ENCODE measurements at regions not wholly inside any gene's neighbourhood (a gene's known extent, or its start where the extent isn't known, plus 50 kb on each side); places are given as distances from the start of the nearest gene placed in this dataset.

GRCh38 chr20:63074182-63074581 lies 67.4 kb upstream of the BHLHE23 start:
- POLR2A ChIA-PET = no interaction called here
- CTCF ChIA-PET = interaction anchor here (1.1 to 1.3 kb wide), 2 partner anchors 11 to 12 kb away, joined by 3 to 4 read pairs; no protein-coding TSS in a partner anchor
- no peak for DNase-seq (ENCODE audit: extremely low spot score)
- TF ChIP-seq CTCF (IDR thresholded peaks at IDR 0.05; ENCODE audit: control extremely low read depth, extremely low read depth, low read depth, missing control alignments) = no peak

DNA sequence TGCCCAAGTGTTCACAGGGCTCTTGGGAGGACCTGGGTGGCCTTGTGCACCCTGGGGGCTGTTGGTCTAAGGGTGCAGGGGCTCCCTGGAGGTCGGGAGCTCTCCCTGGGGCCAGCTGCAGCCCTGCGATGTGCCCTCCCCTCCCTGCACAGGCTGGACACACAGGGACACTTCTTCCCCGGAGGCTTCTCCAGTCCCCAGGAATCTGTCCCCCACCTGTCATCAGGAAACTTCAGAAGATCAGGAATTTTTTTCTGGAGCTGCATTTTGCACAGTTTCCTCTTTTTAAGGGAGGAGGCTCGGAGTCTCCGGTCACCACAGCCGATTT lies 66.9 kb upstream of the BHLHE23 start:
- DNase-seq (ENCODE audit: extremely low spot score) = no peak
- CTCF ChIA-PET = interaction anchor here (1.0 to 2.1 kb wide), 4 partner anchors 11 to 21 kb away, joined by 3 to 9 read pairs (median 4); no protein-coding TSS in a partner anchor
- POLR2A ChIA-PET = no interaction called here
- no peak for TF ChIP-seq CTCF (IDR thresholded peaks at IDR 0.05; ENCODE audit: control extremely low read depth, extremely low read depth, low read depth, missing control alignments)

DNA sequence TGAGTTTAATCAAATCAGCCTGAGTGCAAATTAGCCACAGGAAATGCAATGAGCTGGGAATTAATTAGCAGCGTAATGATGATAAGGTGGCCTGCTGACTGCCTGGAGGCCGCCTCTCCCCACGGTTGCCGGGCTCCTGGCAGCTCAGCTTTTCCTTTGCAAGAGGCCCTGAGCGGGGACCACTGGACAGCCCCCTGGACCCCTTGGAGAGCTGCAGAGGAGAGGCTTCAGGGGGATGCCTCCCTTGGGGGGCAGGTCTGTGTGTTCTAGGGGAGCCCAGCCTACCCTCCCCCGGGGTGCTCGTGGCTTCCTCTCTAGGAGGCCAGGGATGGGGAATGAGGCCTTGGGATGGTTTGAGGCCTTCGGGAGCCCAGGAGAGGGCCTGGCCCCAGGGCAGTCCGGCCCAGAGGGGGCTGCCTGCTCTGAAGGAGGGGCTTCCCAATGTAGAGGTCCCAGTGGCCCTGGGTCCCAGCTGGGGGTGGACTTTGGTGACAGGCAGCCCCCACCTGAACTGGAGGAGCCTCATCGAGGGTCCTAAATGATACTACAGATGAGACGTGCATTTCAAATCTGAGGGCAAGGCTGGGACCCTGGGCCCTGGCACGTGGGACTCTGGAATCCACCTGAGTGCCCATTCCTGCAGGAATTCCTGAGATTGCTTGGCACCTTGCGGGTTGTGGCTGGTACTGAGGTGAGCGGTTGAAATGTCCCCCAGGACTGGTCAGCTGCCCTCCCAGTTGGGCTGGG lies 66.4 kb upstream of the BHLHE23 start:
- no peak for TF ChIP-seq CTCF (IDR thresholded peaks at IDR 0.05; ENCODE audit: control extremely low read depth, extremely low read depth, low read depth, missing control alignments)
- DNase-seq (ENCODE audit: extremely low spot score) = no peak
- ChIA-PET CTCF (interaction anchor here (1.0 to 2.1 kb wide), 3 partner anchors 11 to 21 kb away, joined by 3 to 9 read pairs (median 4); no protein-coding TSS in a partner anchor), POLR2A (no interaction called here)

DNA sequence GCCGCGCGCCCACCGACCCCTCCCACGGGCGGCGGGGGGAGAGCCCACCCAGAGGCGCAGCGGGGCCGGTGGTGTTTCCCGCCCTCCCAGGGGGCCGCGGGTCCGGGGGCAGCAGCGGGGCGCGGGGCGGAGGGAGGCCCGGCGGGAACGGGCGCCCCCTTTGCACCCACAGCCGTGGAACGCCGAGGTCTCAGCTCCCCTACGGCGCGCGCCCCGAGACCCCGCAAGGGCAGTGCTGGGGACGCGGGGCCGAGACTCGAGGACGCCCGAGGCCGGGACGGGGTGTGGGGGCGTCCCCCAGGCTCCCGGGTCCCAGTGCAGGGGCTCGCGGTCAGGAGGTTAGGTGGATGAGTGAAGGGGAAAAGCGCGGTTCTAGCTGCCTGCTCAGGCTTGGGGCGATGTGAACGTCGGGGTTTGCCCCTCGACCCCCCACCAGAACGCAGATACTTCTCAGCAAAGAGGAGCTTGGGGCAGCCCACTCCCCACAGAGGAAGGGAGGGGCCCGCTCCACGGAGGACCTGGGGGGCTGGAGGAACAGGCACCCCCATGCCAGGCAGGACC lies 65.5 kb upstream of the BHLHE23 start:
- CTCF ChIA-PET = interaction anchor here (2.1 kb wide), 1 partner anchor 17 kb away, joined by 9 read pairs; no protein-coding TSS in a partner anchor
- TF ChIP-seq CTCF (IDR thresholded peaks at IDR 0.05; ENCODE audit: control extremely low read depth, extremely low read depth, low read depth, missing control alignments) = no peak
- DNase-seq (ENCODE audit: extremely low spot score) = no peak
- POLR2A ChIA-PET = no interaction called here

DNA sequence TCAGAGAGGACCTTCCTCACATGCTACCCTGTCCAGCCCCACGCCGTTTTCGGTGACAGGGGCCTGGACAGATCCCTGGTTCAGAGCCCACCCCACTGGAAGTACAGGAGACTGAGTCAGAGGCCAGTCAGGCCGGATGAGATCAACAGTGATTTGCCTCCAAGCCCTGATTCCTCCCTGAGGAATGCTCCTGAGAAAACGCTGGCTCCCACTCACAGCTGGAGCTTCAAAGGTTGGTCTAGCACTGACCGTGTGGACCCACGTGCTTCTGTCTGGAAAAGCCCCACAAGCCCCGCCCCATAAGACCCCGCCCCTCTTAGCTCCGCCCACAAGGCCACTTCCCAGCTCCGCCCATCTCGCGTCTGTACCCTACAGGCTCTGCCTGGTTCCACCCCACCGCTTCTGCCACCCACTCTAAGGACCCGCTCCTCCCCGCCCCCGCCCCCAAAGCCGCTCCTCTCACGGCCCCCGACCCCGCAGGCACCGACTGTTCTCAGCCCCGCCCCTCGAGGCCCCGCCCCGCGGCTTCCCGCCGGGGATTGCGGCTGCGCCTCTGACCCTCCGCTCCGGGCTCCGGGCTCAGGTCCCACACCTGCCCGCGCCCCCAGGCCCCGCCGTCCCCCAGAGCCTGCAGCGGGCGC lies 64.9 kb upstream of the BHLHE23 start:
- no peak for DNase-seq (ENCODE audit: extremely low spot score)
- ChIA-PET POLR2A (no interaction called here), CTCF (interaction anchor here (2.1 kb wide), 1 partner anchor 16 kb away, joined by 9 read pairs; no protein-coding TSS in a partner anchor)
- TF ChIP-seq CTCF (IDR thresholded peaks at IDR 0.05; ENCODE audit: control extremely low read depth, extremely low read depth, low read depth, missing control alignments) = no peak

DNA sequence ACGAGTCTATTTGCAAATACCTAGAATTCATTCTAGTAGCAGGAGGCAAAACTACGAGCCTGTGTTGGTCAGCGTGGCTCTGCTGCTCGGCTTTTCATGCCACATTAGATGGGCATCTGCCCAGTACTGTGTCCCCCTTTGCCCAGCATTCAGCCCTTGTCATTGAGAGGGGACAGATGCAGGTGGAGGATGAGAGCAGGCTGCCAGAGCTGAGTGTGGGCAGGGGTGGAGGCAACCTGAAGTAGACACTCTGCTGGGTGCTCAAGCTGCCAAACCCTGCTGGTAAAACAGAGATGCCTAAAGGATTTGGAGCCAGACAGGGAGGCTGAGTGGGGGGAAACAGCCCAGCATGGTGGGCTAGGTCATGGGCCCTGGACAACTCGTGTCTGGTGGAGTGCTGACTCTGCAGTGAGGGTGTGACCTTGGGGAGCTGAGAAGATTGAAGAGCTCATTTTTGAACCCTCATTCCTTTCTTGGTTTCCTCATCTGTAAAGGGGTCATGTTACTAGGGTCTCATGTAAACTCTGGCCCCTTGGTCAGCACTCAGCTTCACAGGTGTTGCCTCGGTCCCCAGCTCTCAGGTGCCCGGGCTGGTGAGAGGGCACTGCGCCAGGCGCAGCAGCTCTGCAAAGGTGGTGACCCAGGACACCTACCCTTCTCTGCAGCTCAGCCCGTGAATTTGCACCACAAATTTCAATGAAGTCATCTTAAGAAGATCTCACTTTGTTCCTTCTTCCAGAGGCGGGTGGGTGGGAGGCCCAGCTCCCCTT lies 64.2 kb upstream of the BHLHE23 start:
- no peak for TF ChIP-seq CTCF (IDR thresholded peaks at IDR 0.05; ENCODE audit: control extremely low read depth, extremely low read depth, low read depth, missing control alignments)
- ChIA-PET POLR2A (no interaction called here), CTCF (no interaction called here)
- no peak for DNase-seq (ENCODE audit: extremely low spot score)
